Astrocyte (in vitro differentiated cells and primary cell): ENCODE measurements at regions not wholly inside any gene's neighbourhood (a gene's known extent, or its start where the extent isn't known, plus 50 kb on each side); places are given as distances from the start of the nearest gene placed in this dataset.

Source experiments
- DNase-seq: peaks from one replicate; pipeline ENCODE4 v3.0.0-alpha.2; 2010; ENCODE audit warnings: low read depth
- FAIRE-seq: peaks from 2 replicates; lab custom pipeline; 2011; peaks lifted over from hg19 to GRCh38; lab: Jason Lieb, UNC
- H2AFZ ChIP-seq: 2 replicates; pipeline ENCODE4 v1.6.0; 2012; ENCODE audit warnings: low read depth, low read length, inconsistent platforms
- H3K27ac ChIP-seq: 2 replicates; pipeline ENCODE4 v1.5.1; 2011; ENCODE audit warnings: low read depth, low read length, inconsistent platforms
- H3K27me3 ChIP-seq: 2 replicates; pipeline ENCODE4 v1.6.0; 2011; ENCODE audit warnings: low read length, inconsistent platforms; ENCODE audit not compliant: insufficient read depth
- H3K36me3 ChIP-seq: 2 replicates; pipeline ENCODE4 v1.5.1; 2011; ENCODE audit warnings: low read length, inconsistent platforms; ENCODE audit not compliant: insufficient read depth
- H3K4me1 ChIP-seq: 2 replicates; pipeline ENCODE4 v1.5.1; 2011; ENCODE audit warnings: low read length, inconsistent platforms; ENCODE audit not compliant: insufficient read depth
- H3K4me2 ChIP-seq: 2 replicates; pipeline ENCODE4 v1.6.0; 2012; ENCODE audit warnings: low read length, inconsistent platforms
- H3K4me3 ChIP-seq: 2 replicates; pipeline ENCODE4 v1.5.1; 2011; ENCODE audit warnings: low read depth, mild to moderate bottlenecking, low read length, inconsistent platforms; ENCODE audit not compliant: insufficient read depth
- H3K79me2 ChIP-seq: 2 replicates; pipeline ENCODE4 v1.6.0; 2012; ENCODE audit warnings: mild to moderate bottlenecking, low read length, inconsistent platforms; ENCODE audit not compliant: insufficient read depth
- H3K9ac ChIP-seq: 2 replicates; pipeline ENCODE4 v1.6.0; 2012; ENCODE audit warnings: mild to moderate bottlenecking, low read length, inconsistent platforms
- H3K9me3 ChIP-seq: 2 replicates; pipeline ENCODE4 v1.5.1; 2012; ENCODE audit warnings: low read depth, mild to moderate bottlenecking, low read length, inconsistent platforms; ENCODE audit not compliant: insufficient read depth
- H4K20me1 ChIP-seq: 2 replicates; pipeline ENCODE4 v1.6.0; 2012; ENCODE audit warnings: low read length, inconsistent platforms; ENCODE audit not compliant: insufficient read depth
- H3K27ac Mint-ChIP-seq: one replicate; pipeline ENCODE4 v1.8.0; 2021; ENCODE audit warnings: mild to moderate bottlenecking, mixed read lengths; ENCODE audit not compliant: unreplicated experiment
- H3K27me3 Mint-ChIP-seq: one replicate; pipeline ENCODE4 v1.8.0; 2021; ENCODE audit warnings: low read depth, mixed read lengths; ENCODE audit not compliant: unreplicated experiment
- H3K36me3 Mint-ChIP-seq: one replicate; pipeline ENCODE4 v1.8.0; 2021; ENCODE audit warnings: low read depth, mixed read lengths; ENCODE audit not compliant: unreplicated experiment
- H3K4me1 Mint-ChIP-seq: one replicate; pipeline ENCODE4 v1.8.0; 2021; ENCODE audit warnings: low read depth, mixed read lengths; ENCODE audit not compliant: unreplicated experiment
- H3K4me3 Mint-ChIP-seq: one replicate; pipeline ENCODE4 v1.8.0; 2021; ENCODE audit warnings: mild to moderate bottlenecking, moderate library complexity, mixed read lengths; ENCODE audit not compliant: unreplicated experiment
- H3K9me3 Mint-ChIP-seq: one replicate; pipeline ENCODE4 v1.8.0; 2021; ENCODE audit warnings: mild to moderate bottlenecking, mixed read lengths; ENCODE audit not compliant: unreplicated experiment
- EZH2 ChIP-seq: IDR thresholded peaks from 2 replicates; pipeline ENCODE4 v1.6.1; 2012; ENCODE audit warnings: mild to moderate bottlenecking, low read length, inconsistent platforms; ENCODE audit not compliant: insufficient read depth
- TF ChIP-seq, protein P1 (sequence below): IDR thresholded peaks from 2 replicates; pipeline ENCODE4 v1.5.1; 2011; ENCODE audit warnings: low read depth, mild to moderate bottlenecking, inconsistent platforms, low read length, moderate library complexity; ENCODE audit not compliant: insufficient read depth

DNA sequence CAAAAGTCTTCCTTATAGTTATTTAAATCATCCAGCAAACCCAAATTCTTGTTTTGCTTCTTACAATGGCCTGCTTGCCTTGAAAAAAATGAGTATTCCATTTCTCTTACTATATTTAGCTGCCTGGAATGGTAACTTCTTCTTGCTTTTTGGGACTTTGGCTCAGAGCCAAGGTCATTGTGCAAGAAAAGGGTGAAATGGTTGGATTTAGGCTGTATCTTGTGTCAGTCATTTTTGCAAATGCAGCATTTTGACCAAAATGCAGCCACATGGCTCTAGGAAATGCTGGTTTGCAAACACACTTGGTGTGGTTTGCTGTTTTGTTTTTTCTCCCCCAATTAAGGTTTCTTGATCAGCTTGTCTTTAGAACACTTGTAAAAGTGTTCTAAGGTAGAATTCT lies 133.3 kb upstream of the ELL2 start:
- Histone ChIP-seq H3K27ac (no peak overlapping the region), H3K79me2 (no peaks in the 10 kb centered on the region), H3K27me3 (no peaks in the 10 kb centered on the region), H3K4me2 (no peak overlapping the region), H3K4me1 (no peaks in the 10 kb centered on the region), H2AFZ (no peak overlapping the region), H3K4me3 (no peak overlapping the region), H4K20me1 (no peaks in the 10 kb centered on the region), H3K9me3 (no peaks in the 10 kb centered on the region), H3K36me3 (no peaks in the 10 kb centered on the region), H3K9ac (no peak overlapping the region)
- Mint-ChIP-seq H3K27me3 (no peaks in the 10 kb centered on the region), H3K4me1 (peaks cover 16% of the 10 kb centered on the region), H3K9me3 (peaks cover 8% of the 10 kb centered on the region), H3K4me3 (no peak overlapping the region), H3K36me3 (no peaks in the 10 kb centered on the region), H3K27ac (no peak overlapping the region)
- no peak for TF ChIP-seq EZH2
- TF ChIP-seq, protein P1, sequence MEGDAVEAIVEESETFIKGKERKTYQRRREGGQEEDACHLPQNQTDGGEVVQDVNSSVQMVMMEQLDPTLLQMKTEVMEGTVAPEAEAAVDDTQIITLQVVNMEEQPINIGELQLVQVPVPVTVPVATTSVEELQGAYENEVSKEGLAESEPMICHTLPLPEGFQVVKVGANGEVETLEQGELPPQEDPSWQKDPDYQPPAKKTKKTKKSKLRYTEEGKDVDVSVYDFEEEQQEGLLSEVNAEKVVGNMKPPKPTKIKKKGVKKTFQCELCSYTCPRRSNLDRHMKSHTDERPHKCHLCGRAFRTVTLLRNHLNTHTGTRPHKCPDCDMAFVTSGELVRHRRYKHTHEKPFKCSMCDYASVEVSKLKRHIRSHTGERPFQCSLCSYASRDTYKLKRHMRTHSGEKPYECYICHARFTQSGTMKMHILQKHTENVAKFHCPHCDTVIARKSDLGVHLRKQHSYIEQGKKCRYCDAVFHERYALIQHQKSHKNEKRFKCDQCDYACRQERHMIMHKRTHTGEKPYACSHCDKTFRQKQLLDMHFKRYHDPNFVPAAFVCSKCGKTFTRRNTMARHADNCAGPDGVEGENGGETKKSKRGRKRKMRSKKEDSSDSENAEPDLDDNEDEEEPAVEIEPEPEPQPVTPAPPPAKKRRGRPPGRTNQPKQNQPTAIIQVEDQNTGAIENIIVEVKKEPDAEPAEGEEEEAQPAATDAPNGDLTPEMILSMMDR: no peak
- DNase-seq (no peak), FAIRE-seq (no peak)

GRCh38 chr5:96093890-96094381 lies 132.3 kb upstream of the ELL2 start:
- H3K9me3 Mint-ChIP-seq: peaks cover 6% of the 10 kb centered on the region
- peaks cover 16% of the 10 kb centered on the region for H3K4me1 Mint-ChIP-seq
- H3K9ac ChIP-seq: no peak overlapping the region
- DNase-seq (peak; percentile 16), FAIRE-seq (peak; percentile 29)
- no peaks in the 10 kb centered on the region for H3K79me2 ChIP-seq
- no peaks in the 10 kb centered on the region for H3K9me3 ChIP-seq
- no peaks in the 10 kb centered on the region for H3K27me3 ChIP-seq
- H3K4me3 Mint-ChIP-seq: no peak overlapping the region
- no peak overlapping the region for H3K4me3 ChIP-seq
- no peak overlapping the region for H3K27ac ChIP-seq
- H3K27me3 Mint-ChIP-seq: no peaks in the 10 kb centered on the region
- H3K4me2 ChIP-seq: no peak overlapping the region
- TF ChIP-seq, protein P1: no peak
- TF ChIP-seq EZH2: no peak
- no peaks in the 10 kb centered on the region for H3K4me1 ChIP-seq
- no peaks in the 10 kb centered on the region for H4K20me1 ChIP-seq
- H3K27ac Mint-ChIP-seq: no peak overlapping the region
- H3K36me3 Mint-ChIP-seq: no peaks in the 10 kb centered on the region
- no peak overlapping the region for H2AFZ ChIP-seq
- H3K36me3 ChIP-seq: no peaks in the 10 kb centered on the region

- no peaks in the 10 kb centered on the region for H3K27me3 Mint-ChIP-seq
- FAIRE-seq (no peak), DNase-seq (no peak)
- no peak overlapping the region for H3K27ac Mint-ChIP-seq
- H3K4me2 ChIP-seq: no peak overlapping the region
- peaks cover 16% of the 10 kb centered on the region for H3K4me1 Mint-ChIP-seq
- no peaks in the 10 kb centered on the region for H3K4me1 ChIP-seq
- H3K4me3 Mint-ChIP-seq: no peak overlapping the region
- H3K4me3 ChIP-seq: no peak overlapping the region
- H3K36me3 ChIP-seq: no peaks in the 10 kb centered on the region
- no peaks in the 10 kb centered on the region for H3K36me3 Mint-ChIP-seq
- no peaks in the 10 kb centered on the region for H3K79me2 ChIP-seq
- H3K9ac ChIP-seq: no peak overlapping the region
- no peaks in the 10 kb centered on the region for H3K9me3 ChIP-seq
- no peaks in the 10 kb centered on the region for H3K27me3 ChIP-seq
- TF ChIP-seq EZH2: no peak
- TF ChIP-seq, protein P1: no peak
- no peaks in the 10 kb centered on the region for H4K20me1 ChIP-seq
- no peak overlapping the region for H3K27ac ChIP-seq
- H3K9me3 Mint-ChIP-seq: no peaks in the 10 kb centered on the region
- no peak overlapping the region for H2AFZ ChIP-seq
Measured at GRCh38 chr5:96093340-96093739, 131.7 kb upstream of the ELL2 start.
